ENCODE measurements at regions not wholly inside any gene's neighbourhood (a gene's known extent, or its start where the extent isn't known, plus 50 kb on each side); places are given as distances from the start of the nearest gene placed in this dataset.

- TF ChIP-seq CTCF (IDR thresholded peaks at IDR 0.05 in 2 of 3, conservative IDR thresholded peaks at IDR 0.05 in 1 of 3; ENCODE audit: insufficient read depth in 2 of 3, low read depth in 1 of 3, low read length in 3 of 3), result no peak
- no peak for TF ChIP-seq PML (IDR thresholded peaks at IDR 0.05; ENCODE audit: low read length)
- TF ChIP-seq PTTG1 (tag; IDR thresholded peaks at IDR 0.05; ENCODE audit: low read depth), result no peak
- no peak for TF ChIP-seq POU5F1 (IDR thresholded peaks at IDR 0.05; ENCODE audit: borderline replicate concordance, low read depth, low read length, partially characterized antibody)
- TF ChIP-seq SAP30 (IDR thresholded peaks at IDR 0.05; ENCODE audit: borderline replicate concordance, insufficient read depth, low read depth, low read length, poor library complexity, severe bottlenecking), result no peak
- no peak for TF ChIP-seq TEAD2 (tag; IDR thresholded peaks at IDR 0.05)
- TF ChIP-seq ZBTB26 (CRISPR knock-in tag; IDR thresholded peaks at IDR 0.05), result no peak
- TF ChIP-seq ZBTB5 (IDR thresholded peaks at IDR 0.05), result no peak
- no peak for TF ChIP-seq FOXK2 (conservative IDR thresholded peaks at IDR 0.05 in 1 of 2, IDR thresholded peaks at IDR 0.05 in 1 of 2; ENCODE audit: low read depth in 2 of 2)
Observed at GRCh38 chr4:22202246-22202974, 253.8 kb upstream of the KCNIP4 start (continued).

Measured in K562 (cell line).